ENCODE measurements at regions not wholly inside any gene's neighbourhood (a gene's known extent, or its start where the extent isn't known, plus 50 kb on each side); places are given as distances from the start of the nearest gene placed in this dataset.
"Not testable (repeated sequence)": the region's sequence is repeated elsewhere in the genome, so short reads cannot be mapped to it uniquely, and the experiment has no call there.

GRCh38 chrX:89539150-89539549 is 382.6 kb upstream of the TGIF2LX start:
- CTCF ChIA-PET, POLR2A ChIA-PET, H3K9me3 Mint-ChIP-seq: not testable (repeated sequence)

DNA sequence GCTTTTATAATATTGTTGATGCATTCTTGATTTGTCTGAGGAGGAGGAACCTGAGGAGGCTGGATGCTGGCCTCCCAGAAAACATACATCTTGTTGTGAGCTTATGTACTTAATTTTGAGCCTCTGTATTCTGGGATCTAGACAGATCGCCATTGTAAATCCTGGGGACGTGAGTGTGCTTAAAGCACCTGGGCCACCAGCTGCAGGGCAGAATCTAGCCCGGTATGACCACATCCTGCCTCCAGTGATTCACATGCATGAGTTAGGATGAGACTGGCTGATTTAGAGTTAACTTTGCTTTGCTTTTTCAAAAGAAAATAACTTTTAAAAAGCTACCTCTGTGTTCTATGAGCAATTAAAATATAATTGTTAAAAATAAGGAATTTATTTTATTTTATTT is 364.6 kb upstream of the TGIF2LX start:
- H3K36me3 ChIP-seq (ENCODE audit: insufficient read depth, low read length); H3K27ac Mint-ChIP-seq; intact Hi-C loops (cut with DNase I, micrococcal nuclease); H3K4me3 ChIP-seq (ENCODE audit: low read length); H3K9me3 Mint-ChIP-seq; H3K4me3 Mint-ChIP-seq; H3K36me3 Mint-ChIP-seq (ENCODE audit: low read depth); CTCF ChIA-PET; H3K27me3 Mint-ChIP-seq; H3K27me3 ChIP-seq (ENCODE audit: control insufficient read depth in 1 of 2, insufficient read depth in 2 of 2, low read length in 2 of 2); POLR2A ChIA-PET; DNase-seq; H3K9me3 ChIP-seq (ENCODE audit: control insufficient read depth in 1 of 2, insufficient read depth in 1 of 2, low read length in 2 of 2); H3K4me1 Mint-ChIP-seq (ENCODE audit: low read depth); H3K27ac ChIP-seq (ENCODE audit: low read depth in 1 of 2, low read length in 2 of 2); H3K4me1 ChIP-seq (ENCODE audit: insufficient read depth, low read length); ATAC-seq (ENCODE audit: poor library complexity): not testable (repeated sequence)

More at GRCh38 chrX:89539150-89539549, 382.6 kb upstream of the TGIF2LX start:
- H3K9me3 ChIP-seq (ENCODE audit: control insufficient read depth in 1 of 2, insufficient read depth in 1 of 2, low read length in 2 of 2); H3K4me1 Mint-ChIP-seq (ENCODE audit: low read depth); H3K27ac Mint-ChIP-seq; DNase-seq; H3K27me3 ChIP-seq (ENCODE audit: control insufficient read depth in 1 of 2, insufficient read depth in 2 of 2, low read length in 2 of 2); H3K4me1 ChIP-seq (ENCODE audit: insufficient read depth, low read length); H3K27me3 Mint-ChIP-seq; H3K36me3 ChIP-seq (ENCODE audit: insufficient read depth, low read length); H3K4me3 Mint-ChIP-seq; H3K27ac ChIP-seq (ENCODE audit: low read depth in 1 of 2, low read length in 2 of 2); H3K4me3 ChIP-seq (ENCODE audit: low read length); H3K36me3 Mint-ChIP-seq (ENCODE audit: low read depth); intact Hi-C loops (cut with DNase I, micrococcal nuclease); ATAC-seq (ENCODE audit: poor library complexity): not testable (repeated sequence)

- H3K27me3 ChIP-seq (ENCODE audit: control insufficient read depth in 1 of 2, insufficient read depth in 2 of 2, low read length in 2 of 2); H3K9me3 ChIP-seq (ENCODE audit: control insufficient read depth in 1 of 2, insufficient read depth in 1 of 2, low read length in 2 of 2); POLR2A ChIA-PET; H3K4me3 Mint-ChIP-seq; H3K27ac ChIP-seq (ENCODE audit: low read depth in 1 of 2, low read length in 2 of 2); H3K4me1 ChIP-seq (ENCODE audit: insufficient read depth, low read length); H3K4me3 ChIP-seq (ENCODE audit: low read length); intact Hi-C loops (cut with DNase I, micrococcal nuclease); H3K36me3 Mint-ChIP-seq (ENCODE audit: low read depth); H3K27me3 Mint-ChIP-seq; H3K27ac Mint-ChIP-seq; DNase-seq; ATAC-seq (ENCODE audit: poor library complexity); H3K4me1 Mint-ChIP-seq (ENCODE audit: low read depth); CTCF ChIA-PET; H3K9me3 Mint-ChIP-seq; H3K36me3 ChIP-seq (ENCODE audit: insufficient read depth, low read length): not testable (repeated sequence)
Observed at GRCh38 chrX:89562079-89562478, 359.6 kb upstream of the TGIF2LX start.

DNA sequence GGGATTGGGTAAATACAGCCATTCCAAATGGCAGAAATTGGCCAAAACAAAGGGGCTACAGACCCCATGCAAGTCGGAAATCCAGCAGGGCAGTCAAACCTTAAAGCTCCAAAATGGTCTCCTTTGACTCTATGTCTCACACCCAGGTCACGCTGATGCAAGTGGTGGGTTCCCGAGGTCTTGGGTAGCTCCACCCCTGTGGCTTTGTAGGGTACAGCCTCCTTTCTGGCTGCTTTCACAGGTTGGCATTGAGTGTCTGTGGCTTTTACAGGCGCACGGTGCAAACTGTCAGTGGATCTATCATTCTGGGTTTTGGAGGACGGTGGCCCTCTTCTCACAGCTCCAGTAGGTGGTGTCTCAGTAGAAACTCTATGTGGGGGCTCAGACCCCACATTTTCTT is 358.6 kb upstream of the TGIF2LX start:
- H3K36me3 ChIP-seq (ENCODE audit: insufficient read depth, low read length); CTCF ChIA-PET; H3K4me1 ChIP-seq (ENCODE audit: insufficient read depth, low read length); ATAC-seq (ENCODE audit: poor library complexity); intact Hi-C loops (cut with DNase I, micrococcal nuclease); DNase-seq; POLR2A ChIA-PET; H3K4me3 ChIP-seq (ENCODE audit: low read length); H3K27ac Mint-ChIP-seq; H3K27ac ChIP-seq (ENCODE audit: low read depth in 1 of 2, low read length in 2 of 2); H3K27me3 Mint-ChIP-seq; H3K9me3 Mint-ChIP-seq; H3K9me3 ChIP-seq (ENCODE audit: control insufficient read depth in 1 of 2, insufficient read depth in 1 of 2, low read length in 2 of 2); H3K4me1 Mint-ChIP-seq (ENCODE audit: low read depth); H3K27me3 ChIP-seq (ENCODE audit: control insufficient read depth in 1 of 2, insufficient read depth in 2 of 2, low read length in 2 of 2); H3K36me3 Mint-ChIP-seq (ENCODE audit: low read depth); H3K4me3 Mint-ChIP-seq: not testable (repeated sequence)

DNA sequence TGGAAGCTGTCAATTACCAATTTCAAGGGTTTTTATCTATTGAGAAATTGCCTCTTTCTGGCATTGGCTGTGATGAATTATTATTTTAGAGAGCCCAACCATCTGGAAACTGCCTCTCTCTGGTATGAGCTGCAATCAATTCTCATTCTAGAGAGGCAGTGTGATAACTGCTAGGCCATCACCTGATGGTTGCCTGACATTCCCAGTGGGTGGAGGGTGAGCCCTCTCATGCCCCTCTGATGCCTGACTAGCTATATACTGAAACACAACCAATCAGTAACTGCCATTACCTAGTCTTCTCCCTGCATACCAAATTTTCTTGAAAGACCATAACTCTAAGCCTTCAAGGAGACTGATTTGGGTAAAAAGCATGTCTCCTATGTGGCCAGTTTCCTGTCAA is 353.9 kb upstream of the TGIF2LX start:
- H3K27ac Mint-ChIP-seq; DNase-seq; POLR2A ChIA-PET; H3K4me1 Mint-ChIP-seq (ENCODE audit: low read depth); intact Hi-C loops (cut with DNase I, micrococcal nuclease); H3K27ac ChIP-seq (ENCODE audit: low read depth in 1 of 2, low read length in 2 of 2); H3K9me3 ChIP-seq (ENCODE audit: control insufficient read depth in 1 of 2, insufficient read depth in 1 of 2, low read length in 2 of 2); ATAC-seq (ENCODE audit: poor library complexity); H3K36me3 ChIP-seq (ENCODE audit: insufficient read depth, low read length); H3K36me3 Mint-ChIP-seq (ENCODE audit: low read depth); H3K27me3 ChIP-seq (ENCODE audit: control insufficient read depth in 1 of 2, insufficient read depth in 2 of 2, low read length in 2 of 2); H3K4me3 Mint-ChIP-seq; CTCF ChIA-PET; H3K9me3 Mint-ChIP-seq; H3K4me1 ChIP-seq (ENCODE audit: insufficient read depth, low read length); H3K27me3 Mint-ChIP-seq; H3K4me3 ChIP-seq (ENCODE audit: low read length): not testable (repeated sequence)

GRCh38 chrX:89581868-89582267 is 339.8 kb upstream of the TGIF2LX start:
- H3K4me3 ChIP-seq (ENCODE audit: low read length); DNase-seq; H3K4me1 ChIP-seq (ENCODE audit: insufficient read depth, low read length); H3K36me3 ChIP-seq (ENCODE audit: insufficient read depth, low read length); H3K27me3 Mint-ChIP-seq; intact Hi-C loops (cut with DNase I, micrococcal nuclease); H3K4me3 Mint-ChIP-seq; H3K27me3 ChIP-seq (ENCODE audit: control insufficient read depth in 1 of 2, insufficient read depth in 2 of 2, low read length in 2 of 2); H3K36me3 Mint-ChIP-seq (ENCODE audit: low read depth); H3K27ac Mint-ChIP-seq; ATAC-seq (ENCODE audit: poor library complexity); H3K27ac ChIP-seq (ENCODE audit: low read depth in 1 of 2, low read length in 2 of 2); H3K9me3 Mint-ChIP-seq; CTCF ChIA-PET; H3K4me1 Mint-ChIP-seq (ENCODE audit: low read depth); H3K9me3 ChIP-seq (ENCODE audit: control insufficient read depth in 1 of 2, insufficient read depth in 1 of 2, low read length in 2 of 2); POLR2A ChIA-PET: not testable (repeated sequence)

DNA sequence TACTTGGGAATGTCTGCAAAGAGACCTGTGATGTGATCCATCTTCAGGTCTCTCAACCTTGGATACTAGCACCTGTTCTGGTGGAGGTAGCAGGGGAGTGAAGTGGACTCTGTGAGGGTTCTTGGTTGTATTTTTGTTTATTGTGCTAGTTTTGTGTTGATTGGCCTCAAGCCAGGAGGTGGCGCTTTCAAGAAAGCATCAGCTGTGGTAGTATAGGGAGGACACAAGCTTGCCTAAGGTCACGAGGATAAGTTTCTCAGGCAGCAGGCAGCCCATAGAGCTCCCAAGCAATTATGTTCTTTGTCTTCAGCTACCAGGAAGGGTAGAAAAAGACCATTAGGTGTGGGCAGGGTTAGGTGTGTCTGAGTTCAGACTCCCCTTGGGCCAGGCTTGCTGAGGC is 289.9 kb upstream of the TGIF2LX start:
- H3K27ac ChIP-seq (ENCODE audit: low read depth in 1 of 2, low read length in 2 of 2); H3K4me1 Mint-ChIP-seq (ENCODE audit: low read depth); POLR2A ChIA-PET; H3K9me3 Mint-ChIP-seq; CTCF ChIA-PET; ATAC-seq (ENCODE audit: poor library complexity); DNase-seq; H3K27ac Mint-ChIP-seq; H3K27me3 Mint-ChIP-seq; H3K27me3 ChIP-seq (ENCODE audit: control insufficient read depth in 1 of 2, insufficient read depth in 2 of 2, low read length in 2 of 2); H3K4me3 Mint-ChIP-seq; H3K4me1 ChIP-seq (ENCODE audit: insufficient read depth, low read length); intact Hi-C loops (cut with DNase I, micrococcal nuclease); H3K36me3 ChIP-seq (ENCODE audit: insufficient read depth, low read length); H3K9me3 ChIP-seq (ENCODE audit: control insufficient read depth in 1 of 2, insufficient read depth in 1 of 2, low read length in 2 of 2); H3K4me3 ChIP-seq (ENCODE audit: low read length); H3K36me3 Mint-ChIP-seq (ENCODE audit: low read depth): not testable (repeated sequence)

Measured in CD4-positive, alpha-beta T cell (primary cell).